Fibroblast of villous mesenchyme (primary cell): ENCODE measurements at regions not wholly inside any gene's neighbourhood (a gene's known extent, or its start where the extent isn't known, plus 50 kb on each side); places are given as distances from the start of the nearest gene placed in this dataset.

Experiments
- DNase-seq: peaks from one replicate; pipeline ENCODE4 v3.0.0-alpha.2; 2010; ENCODE audit warnings: low read depth
- H3K4me3 ChIP-seq: 2 replicates; pipeline ENCODE4 v1.5.1; 2011; ENCODE audit warnings: low read depth, mild to moderate bottlenecking, low read length
- TF ChIP-seq, protein P1 (sequence below): IDR thresholded peaks from 2 replicates; pipeline ENCODE4 v1.5.1; 2012; ENCODE audit warnings: low read depth, mild to moderate bottlenecking, low read length; ENCODE audit not compliant: insufficient read depth

DNA sequence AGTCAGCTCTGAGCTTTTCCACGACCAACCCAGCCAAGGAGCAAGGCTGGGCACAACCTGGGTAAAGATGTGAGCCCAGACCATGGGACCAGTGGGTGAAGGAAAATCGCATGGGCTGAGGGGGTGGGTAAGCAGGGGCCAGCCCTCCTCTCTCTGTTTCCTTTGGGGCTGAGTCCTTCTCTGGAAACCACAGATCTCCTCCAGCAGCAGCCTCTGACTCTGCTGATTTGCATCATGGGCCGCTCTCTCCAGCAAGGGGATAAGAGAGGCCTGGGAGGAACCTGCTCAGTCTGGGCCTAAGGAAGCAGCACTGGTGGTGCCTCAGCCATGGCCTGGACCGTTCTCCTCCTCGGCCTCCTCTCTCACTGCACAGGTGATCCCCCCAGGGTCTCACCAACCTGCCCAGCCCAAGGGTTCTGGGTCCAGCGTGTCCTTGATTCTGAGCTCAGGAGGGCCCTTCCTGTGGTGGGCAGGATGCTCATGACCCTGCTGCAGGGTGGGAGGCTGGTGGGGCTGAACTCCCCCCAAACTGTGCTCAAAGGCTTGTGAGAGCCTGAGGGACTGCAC, 67.8 kb downstream of the GGTLC2 start:
- H3K4me3 ChIP-seq, result no peak overlapping the region
- DNase-seq, result no peak
- TF ChIP-seq, protein P1, sequence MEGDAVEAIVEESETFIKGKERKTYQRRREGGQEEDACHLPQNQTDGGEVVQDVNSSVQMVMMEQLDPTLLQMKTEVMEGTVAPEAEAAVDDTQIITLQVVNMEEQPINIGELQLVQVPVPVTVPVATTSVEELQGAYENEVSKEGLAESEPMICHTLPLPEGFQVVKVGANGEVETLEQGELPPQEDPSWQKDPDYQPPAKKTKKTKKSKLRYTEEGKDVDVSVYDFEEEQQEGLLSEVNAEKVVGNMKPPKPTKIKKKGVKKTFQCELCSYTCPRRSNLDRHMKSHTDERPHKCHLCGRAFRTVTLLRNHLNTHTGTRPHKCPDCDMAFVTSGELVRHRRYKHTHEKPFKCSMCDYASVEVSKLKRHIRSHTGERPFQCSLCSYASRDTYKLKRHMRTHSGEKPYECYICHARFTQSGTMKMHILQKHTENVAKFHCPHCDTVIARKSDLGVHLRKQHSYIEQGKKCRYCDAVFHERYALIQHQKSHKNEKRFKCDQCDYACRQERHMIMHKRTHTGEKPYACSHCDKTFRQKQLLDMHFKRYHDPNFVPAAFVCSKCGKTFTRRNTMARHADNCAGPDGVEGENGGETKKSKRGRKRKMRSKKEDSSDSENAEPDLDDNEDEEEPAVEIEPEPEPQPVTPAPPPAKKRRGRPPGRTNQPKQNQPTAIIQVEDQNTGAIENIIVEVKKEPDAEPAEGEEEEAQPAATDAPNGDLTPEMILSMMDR, result no peak

DNA sequence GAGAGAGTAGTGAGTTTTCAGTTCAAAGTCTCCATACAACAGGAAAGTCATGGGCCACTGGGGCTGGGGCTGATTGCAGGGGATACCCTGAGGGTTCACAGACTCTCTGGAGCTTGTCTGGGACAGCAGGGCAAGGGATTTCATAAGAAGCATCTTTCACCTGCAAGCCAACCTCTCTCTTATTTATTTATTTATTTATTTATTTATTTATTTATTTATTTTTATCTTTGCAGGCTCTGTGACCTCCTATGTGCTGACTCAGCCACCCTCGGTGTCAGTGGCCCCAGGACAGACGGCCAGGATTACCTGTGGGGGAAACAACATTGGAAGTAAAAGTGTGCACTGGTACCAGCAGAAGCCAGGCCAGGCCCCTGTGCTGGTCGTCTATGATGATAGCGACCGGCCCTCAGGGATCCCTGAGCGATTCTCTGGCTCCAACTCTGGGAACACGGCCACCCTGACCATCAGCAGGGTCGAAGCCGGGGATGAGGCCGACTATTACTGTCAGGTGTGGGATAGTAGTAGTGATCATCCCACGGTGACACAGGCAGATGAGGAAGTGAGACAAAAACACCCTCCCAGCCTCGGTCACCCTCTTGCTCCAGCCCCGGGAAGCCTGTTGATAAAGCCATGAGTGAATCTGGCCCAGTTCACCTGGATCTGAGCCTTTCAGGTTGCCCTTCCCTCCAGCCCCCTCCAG, 68.4 kb downstream of the GGTLC2 start:
- DNase-seq, result no peak
- TF ChIP-seq, protein P1, result no peak
- H3K4me3 ChIP-seq, result no peak overlapping the region

DNA sequence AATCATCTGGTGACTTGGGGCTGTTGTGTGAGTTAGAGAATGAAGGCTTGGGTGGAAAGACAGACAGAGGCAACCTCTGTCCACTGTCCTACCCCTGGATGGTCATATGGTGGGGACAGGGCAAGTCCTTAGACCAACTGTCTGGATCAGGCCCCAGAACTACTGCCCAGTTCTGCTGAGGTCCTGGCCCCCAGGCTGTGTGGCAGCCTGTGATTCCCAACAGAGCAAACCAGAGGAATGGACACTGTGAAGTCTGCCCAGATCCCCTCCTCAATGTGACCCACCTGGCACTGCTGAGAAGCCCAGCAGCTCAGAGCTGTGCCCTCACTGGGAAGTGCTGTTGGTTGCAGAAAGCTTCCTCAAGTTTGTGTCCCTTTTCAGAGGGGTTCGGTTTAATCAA, 69.0 kb downstream of the GGTLC2 start:
- TF ChIP-seq, protein P1, result no peak
- H3K4me3 ChIP-seq, result no peak overlapping the region
- no peak for DNase-seq

DNA sequence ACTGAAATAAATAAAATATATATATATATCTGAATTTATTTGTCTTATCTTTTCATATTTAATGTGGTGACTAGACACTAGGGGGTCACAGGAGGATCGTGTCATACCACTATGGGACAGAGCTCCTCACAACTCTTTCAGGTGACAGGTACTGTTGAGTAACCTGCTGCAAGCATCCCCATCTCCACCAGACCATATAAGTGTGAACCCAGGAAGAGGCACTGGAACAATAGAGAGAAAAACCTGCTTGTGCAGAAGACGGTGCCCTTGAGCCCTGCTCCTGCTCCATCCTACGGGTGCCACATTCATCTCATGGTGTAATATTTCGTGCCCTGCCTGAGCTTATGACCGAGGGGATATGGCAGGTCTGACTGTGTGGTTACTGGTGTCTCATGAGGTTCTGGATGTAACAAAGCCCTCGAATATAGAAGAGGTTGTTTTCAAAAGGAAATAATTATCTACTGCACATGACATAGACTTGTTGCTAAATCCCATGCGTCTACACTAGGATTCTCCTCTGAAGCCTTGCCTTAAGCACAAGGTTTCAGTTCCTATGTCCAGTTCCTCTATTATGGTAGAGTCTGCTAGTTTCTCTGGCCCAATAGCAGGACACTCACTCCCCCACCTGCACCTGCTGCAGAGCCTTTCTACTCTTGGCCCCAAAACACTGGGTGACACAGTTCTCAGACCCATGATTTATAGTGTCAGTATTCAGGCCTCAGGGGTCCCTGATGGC, 70.4 kb downstream of the GGTLC2 start:
- TF ChIP-seq, protein P1, result no peak
- H3K4me3 ChIP-seq, result no peak overlapping the region
- no peak for DNase-seq

DNA sequence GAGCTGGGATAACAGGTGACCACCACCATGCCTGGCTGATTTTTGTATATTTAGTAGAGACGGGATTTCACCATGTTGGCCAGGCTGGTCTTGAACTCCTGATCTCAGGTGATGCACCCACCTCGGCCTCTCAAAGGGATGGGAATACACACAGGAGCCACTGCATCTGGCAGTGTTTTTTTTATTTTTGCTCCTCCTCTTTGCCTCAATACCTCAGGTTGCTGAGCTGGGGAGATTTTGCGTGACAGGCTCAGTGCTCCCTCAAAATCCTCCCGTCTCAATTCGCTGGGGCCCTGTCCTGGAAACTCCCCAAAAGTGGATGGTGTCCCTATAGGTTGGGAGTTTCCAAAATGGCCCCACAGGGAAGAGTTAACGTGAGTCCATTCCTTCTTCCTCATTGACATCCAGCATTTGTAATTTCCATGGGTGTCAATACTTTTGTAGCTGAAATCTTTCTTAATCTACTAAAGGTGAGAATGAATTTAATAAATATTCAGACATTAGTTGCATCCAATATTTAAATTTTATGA, 71.8 kb downstream of the GGTLC2 start:
- H3K4me3 ChIP-seq, result no peak overlapping the region
- DNase-seq, result no peak
- TF ChIP-seq, protein P1, result no peak

DNA sequence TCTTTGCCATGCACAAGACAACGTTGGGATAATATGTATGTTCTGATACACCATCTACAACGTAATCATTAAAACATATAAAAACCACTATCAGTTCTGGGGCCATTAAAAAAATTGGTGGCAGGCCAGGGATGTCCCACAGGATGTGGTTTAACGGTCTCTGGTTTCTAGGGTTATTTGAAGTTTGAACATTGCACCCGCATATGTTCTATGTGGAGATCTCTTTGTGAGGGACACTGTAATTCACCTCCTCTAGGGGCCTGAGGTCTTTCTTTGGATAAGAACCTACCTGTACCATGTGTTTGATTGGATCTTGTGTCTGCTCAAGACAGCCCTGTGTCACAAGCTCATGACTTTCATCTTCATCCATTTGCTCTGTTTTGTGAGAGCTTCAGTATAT, 73.2 kb downstream of the GGTLC2 start:
- no peak overlapping the region for H3K4me3 ChIP-seq
- TF ChIP-seq, protein P1, result no peak
- DNase-seq, result no peak
